HG03442 (cell line): ENCODE measurements at regions not wholly inside any gene's neighbourhood (a gene's known extent, or its start where the extent isn't known, plus 50 kb on each side); places are given as distances from the start of the nearest gene placed in this dataset.

Experiments
- ATAC-seq: cut with Tn5 transposase; IDR thresholded peaks from one replicate; pipeline ENCODE4 v1.9.1; 2021; ENCODE audit warnings: mild to moderate bottlenecking, moderate library complexity; ENCODE audit not compliant: unreplicated experiment

GRCh38 chr16:6618874-6619273 lies 713.8 kb upstream of the RBFOX1 start:
- ATAC-seq: no peak

- no peak for ATAC-seq
These were observed 715.9 kb upstream of the RBFOX1 start for GRCh38 chr16:6616746-6617145.

- no peak for ATAC-seq
These were observed 717.0 kb upstream of the RBFOX1 start for GRCh38 chr16:6615636-6616035.

GRCh38 chr16:6611535-6611934 lies 721.1 kb upstream of the RBFOX1 start:
- ATAC-seq: no peak

- ATAC-seq: no peak
These were observed 727.2 kb upstream of the RBFOX1 start for GRCh38 chr16:6605490-6605889.

- no peak for ATAC-seq
These were observed 728.8 kb upstream of the RBFOX1 start for GRCh38 chr16:6603780-6604325.

GRCh38 chr16:6602405-6602804 lies 730.2 kb upstream of the RBFOX1 start:
- no peak for ATAC-seq

- ATAC-seq: no peak
These were observed 732.5 kb upstream of the RBFOX1 start for GRCh38 chr16:6600167-6600566.

GRCh38 chr16:6593799-6594198 lies 738.8 kb upstream of the RBFOX1 start:
- ATAC-seq: no peak

- no peak for ATAC-seq
These were observed 756.0 kb upstream of the RBFOX1 start for GRCh38 chr16:6576606-6577005.

GRCh38 chr16:6576113-6576512 lies 756.5 kb upstream of the RBFOX1 start:
- ATAC-seq: no peak

- no peak for ATAC-seq
These were observed 758.5 kb upstream of the RBFOX1 start for GRCh38 chr16:6574146-6574545.

- ATAC-seq: no peak
These were observed 759.1 kb upstream of the RBFOX1 start for GRCh38 chr16:6573577-6573976.

GRCh38 chr16:6571044-6571443 lies 761.6 kb upstream of the RBFOX1 start:
- no peak for ATAC-seq

- no peak for ATAC-seq
These were observed 762.1 kb upstream of the RBFOX1 start for GRCh38 chr16:6570530-6570929.

- ATAC-seq: no peak
These were observed 769.7 kb upstream of the RBFOX1 start for GRCh38 chr16:6562986-6563385.

GRCh38 chr16:6560306-6561100 lies 772.1 kb upstream of the RBFOX1 start:
- ATAC-seq: no peak

- ATAC-seq: no peak
These were observed 774.0 kb upstream of the RBFOX1 start for GRCh38 chr16:6558661-6559060.

- ATAC-seq: no peak
These were observed 774.5 kb upstream of the RBFOX1 start for GRCh38 chr16:6558126-6558525.

GRCh38 chr16:6557353-6558023 lies 775.2 kb upstream of the RBFOX1 start:
- ATAC-seq: no peak

- ATAC-seq: no peak
These were observed 783.2 kb upstream of the RBFOX1 start for GRCh38 chr16:6549415-6549814.

GRCh38 chr16:6548507-6548906 lies 784.1 kb upstream of the RBFOX1 start:
- no peak for ATAC-seq
